ENCODE measurements at regions not wholly inside any gene's neighbourhood (a gene's known extent, or its start where the extent isn't known, plus 50 kb on each side); places are given as distances from the start of the nearest gene placed in this dataset.
"Not testable (repeated sequence)": the region's sequence is repeated elsewhere in the genome, so short reads cannot be mapped to it uniquely, and the experiment has no call there.

DNA sequence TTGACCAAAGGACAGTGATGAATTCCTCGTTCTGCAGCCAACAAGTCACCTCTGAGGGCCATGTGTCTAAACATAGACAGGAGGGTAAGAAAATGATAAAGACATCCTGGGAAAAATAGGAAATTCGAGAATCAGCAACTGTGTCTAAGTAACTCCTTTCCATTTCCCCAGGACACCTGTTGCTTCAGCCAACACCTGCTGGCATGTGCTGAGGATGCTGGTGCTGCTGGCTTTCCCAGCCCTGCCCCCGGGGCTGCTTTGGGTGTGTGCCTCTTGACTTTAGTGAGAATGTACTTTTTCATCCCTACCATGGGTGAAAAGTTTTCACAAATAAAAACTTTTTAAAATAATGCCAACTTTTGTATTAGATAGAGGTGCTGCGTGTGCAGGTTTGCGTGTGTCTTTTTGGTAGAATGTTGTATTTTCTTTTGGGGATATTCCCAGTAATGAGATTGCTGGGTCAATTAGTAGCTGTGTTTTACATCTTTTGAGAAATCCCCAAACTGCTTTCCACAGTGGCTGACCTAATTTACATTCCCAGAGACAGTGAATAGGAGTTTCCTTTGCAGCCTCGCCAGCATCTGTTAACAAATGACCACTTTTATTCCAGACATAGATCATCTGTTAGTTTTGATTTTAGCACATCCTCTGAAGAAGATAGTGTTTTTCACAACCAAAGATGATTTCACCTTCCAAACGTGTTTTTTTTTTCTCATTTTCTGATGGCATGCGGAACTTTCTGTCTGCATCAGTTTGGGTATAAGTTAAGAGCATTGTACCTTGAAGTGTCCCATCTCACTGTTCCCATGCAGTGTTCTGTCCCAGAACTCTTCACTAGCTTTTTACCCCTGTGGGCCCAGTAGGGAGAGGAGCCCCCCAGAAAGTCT lies 104.2 kb upstream of the ACBD5 start:
- DNase-seq, result no peak

DNA sequence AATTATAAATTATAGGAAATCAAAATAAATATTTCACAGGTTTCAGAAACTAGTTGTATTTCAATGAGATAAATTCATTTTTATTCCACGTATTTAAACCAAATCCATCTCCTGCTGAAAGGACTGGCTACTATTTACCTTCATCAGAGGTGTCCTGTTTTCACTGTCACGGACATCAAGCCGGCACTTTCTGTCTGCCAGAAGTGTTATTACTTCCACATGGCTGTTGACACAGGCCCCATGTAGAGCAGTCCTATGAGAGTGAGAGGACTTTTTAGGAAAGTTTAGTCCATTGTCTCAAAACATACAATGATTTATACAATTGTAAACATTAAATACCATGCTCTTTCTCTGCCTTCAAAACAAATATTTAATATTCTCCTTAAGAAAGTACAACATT lies 100.4 kb upstream of the ACBD5 start:
- DNase-seq, result no peak

DNA sequence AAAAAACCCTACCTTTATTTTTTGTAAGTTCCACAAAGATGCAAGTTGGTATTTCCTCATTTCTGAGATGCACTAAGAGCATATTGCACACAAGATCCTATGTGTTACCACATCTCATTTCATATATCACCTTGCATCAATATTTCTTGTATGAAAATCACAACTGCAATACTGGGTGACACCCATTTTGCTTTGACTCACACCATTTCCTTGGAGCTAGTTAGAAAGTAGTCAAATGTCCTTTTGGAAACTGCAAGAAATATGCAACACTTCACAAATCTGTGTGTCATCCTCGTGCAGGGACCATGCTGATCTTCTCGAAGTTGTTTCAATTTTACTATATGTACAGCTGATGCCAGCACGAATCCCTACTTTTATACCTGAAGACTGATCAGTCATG lies 94.6 kb upstream of the ACBD5 start:
- not testable (repeated sequence) for DNase-seq

DNA sequence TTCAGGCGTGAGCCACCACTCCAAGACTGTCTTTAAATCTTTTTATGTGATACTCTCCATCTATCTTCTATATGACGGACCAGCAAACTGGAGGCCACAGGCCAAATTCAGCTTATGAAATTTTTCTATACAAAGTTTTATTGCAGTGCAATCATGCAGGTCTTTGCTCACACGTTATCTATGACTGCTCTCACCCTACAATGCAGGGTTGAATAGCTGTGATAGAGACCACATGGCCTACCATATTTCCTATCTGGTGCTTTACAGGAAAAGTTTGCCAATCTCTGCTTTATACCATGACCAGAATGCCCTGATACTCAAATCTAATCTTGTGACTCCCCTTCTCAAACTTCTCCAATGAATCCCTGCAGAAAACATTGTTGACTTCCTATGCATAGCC lies 89.5 kb upstream of the ACBD5 start:
- DNase-seq, result no peak

DNA sequence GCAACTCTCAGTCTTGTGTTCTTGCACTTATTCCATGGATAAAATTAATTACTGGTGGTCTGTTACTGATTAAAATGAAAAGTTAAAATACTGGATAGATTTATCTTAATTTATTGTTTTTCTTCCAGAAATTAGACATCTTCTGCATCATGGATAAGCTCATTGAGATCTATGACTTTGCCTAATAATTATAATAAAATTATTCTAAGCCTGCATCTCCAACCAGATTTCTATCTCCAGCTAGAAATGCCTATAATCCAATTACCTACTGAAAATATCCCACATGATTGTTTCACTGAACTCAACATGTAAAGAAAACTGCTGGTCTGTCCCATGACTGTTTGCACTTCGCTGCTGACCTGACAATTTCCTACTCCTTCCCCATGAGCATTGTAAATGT lies 88.3 kb upstream of the ACBD5 start:
- DNase-seq, result no peak

DNA sequence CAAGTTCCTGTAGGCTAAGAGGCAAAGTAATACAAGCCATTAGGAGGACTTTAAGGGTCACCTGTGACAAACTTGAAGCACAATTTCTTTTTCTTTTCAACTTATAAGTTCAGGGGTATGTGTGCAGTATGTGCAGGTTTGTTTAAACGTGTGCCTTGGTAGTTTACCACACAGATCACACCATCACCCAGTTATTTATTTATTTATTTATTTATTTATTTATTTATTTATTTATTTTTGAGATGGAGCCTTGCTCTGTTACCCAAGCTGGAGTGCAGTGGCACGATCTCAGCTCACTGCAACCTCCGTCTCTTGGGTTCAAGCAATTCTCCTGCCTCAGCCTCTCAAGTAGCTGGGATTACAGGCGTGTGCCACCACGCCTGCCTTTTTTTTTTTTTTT lies 86.2 kb upstream of the ACBD5 start:
- not testable (repeated sequence) for DNase-seq

DNA sequence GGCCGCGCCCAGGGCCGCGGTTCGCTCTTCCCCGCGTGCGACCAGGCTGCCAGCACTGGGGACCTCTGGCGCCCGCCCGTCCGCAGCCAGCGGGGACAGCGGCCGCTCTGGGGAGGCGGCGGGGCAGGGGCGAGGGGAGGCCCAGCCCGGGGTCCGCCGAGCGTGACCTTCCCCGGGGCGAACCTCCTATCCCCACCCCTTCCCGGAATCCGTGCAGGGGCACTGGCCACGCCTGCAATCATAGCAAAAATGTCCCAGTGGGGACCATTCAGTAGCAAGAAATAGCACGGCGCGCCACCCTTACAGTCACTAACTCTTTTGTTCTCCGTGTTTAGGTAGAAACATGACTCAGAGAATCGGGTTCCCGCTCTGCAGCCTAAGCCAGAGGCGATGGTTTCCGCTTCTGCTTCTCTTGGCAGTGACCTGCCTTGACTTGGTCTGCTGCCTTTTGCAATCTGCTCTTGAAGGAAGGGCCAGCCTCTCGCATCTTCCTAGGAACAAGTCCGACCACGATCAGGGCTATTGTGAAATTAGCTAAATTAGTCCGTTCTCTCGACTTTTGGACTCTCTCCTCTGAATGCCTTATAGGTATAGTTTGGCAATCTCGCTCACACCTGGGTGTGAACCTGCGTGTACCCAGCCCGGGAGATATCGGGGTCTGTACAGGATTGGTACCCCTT lies 79.3 kb upstream of the ACBD5 start:
- DNase-seq, result no peak

DNA sequence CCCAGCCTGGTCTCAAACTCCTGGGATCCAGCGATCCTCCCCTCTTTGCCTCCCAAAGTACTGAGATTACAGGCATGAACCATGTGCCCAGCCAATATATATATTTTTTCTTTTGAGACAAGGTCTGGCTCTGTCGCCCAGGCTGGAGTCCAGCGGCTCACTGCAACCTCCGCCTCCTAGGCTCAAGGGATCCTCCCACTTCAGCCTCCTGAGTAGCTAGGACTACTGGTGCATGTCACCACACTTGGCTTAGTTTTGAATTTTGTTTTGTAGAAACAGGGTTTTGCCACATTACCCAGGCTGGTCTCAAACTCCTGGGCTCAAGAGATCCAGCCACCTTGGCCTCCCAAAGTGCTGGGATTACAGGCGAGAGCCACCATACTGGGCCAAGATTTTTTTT lies 78.5 kb upstream of the ACBD5 start:
- not testable (repeated sequence) for DNase-seq

DNA sequence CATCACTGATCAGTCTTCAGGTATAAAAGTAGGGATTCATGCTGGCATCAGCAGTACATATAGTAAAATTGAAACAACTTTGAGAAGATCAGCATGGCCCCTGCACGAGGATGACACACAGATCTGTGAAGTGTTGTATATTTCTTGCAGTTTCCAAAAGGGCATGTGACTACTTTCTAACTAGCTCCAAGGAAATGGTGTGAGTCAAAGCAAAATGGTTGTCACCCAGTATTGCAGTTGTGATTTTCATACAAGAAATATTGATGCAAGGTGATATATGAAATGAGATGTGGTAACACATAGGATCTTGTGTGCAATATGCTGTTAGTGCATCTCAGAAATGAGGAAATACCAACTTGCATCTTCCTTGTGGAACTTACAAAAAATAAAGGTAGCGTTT lies 74.5 kb upstream of the ACBD5 start:
- not testable (repeated sequence) for DNase-seq

DNA sequence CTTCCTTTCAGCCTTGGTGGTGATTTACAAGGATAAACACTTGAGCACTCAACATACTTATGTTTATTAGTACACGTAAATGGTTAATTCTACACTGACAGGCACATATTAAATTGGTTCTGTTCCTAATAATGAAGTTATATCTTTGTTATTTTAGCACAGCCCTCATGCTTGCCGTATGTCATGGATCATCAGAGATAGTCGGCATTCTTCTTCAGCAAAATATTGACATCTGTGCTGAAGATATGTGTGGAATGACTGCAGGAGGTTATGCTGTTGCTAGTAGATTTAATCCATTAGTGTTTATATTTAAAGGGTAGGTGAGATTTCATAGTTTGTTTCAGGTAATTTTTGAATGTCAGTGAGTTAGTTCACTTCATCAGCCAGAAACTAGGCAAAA lies 73.0 kb upstream of the ACBD5 start:
- DNase-seq, result not testable (repeated sequence)

DNA sequence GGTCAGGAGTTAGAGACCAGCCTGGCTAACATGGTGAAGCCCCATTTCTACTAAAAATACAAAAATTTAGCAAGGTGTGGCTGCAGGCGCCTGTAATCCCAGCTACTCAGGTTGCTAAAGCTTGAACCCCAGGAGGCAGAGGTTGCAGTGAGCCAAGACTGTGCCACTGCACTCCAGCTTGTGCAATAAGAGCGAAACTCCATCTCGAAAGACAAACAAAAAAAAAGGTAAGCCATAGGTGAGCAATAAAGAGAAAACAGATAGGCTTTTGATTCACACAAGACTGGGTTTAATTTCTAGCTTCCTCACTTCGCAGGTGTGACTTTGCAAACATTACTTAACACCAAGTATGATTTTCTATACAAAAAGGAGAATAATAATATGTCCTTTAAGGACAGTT lies 72.3 kb upstream of the ACBD5 start:
- no peak for DNase-seq

DNA sequence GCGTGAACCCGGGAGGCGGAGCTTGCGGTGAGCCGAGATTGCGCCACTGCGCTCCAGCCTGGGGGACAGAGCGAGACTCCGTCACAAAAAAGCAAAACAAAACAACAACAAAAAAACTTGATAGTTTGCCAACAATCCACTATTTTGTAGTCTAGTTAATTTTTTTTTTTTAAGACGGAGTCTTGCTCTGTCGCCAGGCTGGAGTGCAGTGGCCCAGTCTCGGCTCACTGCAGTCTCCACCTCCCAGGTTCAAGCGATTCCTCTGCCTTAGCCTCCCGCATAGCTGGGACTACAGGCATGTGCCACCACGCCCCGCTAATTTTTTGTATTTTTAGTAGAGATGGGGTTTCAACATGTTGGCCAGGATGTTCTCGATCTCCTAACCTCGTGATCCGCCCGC lies 71.2 kb upstream of the ACBD5 start:
- not testable (repeated sequence) for DNase-seq

DNA sequence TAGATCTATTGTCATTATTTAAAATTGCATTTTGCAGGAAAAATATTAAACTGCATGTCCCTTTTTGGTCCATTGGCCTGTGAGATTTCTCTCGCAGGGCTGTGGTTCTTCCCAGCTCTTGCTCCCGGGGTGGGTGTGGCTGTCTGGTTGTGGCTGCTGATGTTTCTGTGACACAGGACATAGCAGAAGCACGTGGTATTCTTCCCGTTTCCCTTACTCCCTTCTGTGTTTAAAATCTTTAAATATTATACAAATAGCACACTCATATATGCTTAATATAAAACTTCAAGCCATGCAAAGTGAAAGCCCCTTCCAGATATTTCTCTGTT lies 57.9 kb upstream of the ACBD5 start:
- DNase-seq, result not testable (repeated sequence)

DNA sequence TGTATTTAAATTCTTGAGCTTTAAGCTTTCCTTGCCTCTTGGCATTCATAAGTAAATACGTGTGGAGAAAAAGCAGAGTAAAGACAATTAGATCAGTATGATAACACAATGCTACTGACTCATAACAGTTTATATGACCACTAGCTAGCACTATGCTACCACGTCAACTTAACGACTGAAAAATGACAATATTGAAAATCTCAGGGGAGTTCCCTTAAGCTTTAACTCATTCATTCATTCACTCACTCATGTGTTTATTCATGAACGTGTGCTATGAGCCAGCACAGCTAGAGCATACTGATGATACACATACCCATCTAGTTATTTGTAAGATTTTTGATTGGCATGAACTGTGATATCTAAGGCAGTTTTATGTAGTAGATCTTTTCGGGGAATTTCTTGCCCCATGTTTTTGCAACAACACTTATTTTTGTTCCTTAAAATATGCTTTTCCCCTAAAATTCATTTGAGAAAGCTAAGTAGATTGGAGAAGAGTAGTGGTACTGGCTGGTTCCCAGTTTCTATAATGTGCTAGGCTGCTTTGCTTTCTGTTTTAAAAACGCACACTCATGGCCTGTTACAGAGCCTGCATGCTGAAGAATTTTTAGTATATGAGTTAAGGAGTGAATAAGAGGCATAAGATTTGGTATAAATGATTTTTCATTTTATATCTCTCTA lies 57.4 kb upstream of the ACBD5 start:
- DNase-seq, result no peak

DNA sequence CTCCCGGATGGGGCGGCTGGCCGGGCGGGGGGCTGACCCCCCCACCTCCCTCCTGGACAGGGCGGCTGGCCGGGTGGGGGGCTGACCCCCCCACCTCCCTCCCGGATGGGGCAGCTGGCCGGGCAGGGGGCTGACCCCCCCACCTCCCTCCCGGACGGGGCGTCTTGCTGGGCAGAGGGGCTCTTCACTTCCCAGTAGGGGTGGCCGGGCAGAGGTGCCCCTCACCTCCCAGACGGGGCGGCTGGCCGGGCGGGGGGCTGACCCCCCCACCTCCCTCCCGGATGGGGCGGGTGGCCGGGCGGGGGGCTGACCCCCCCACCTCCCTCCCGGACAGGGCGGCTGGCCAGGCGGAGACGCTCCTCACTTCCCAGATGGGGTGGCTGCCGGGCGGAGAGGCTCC lies 55.7 kb upstream of the ACBD5 start:
- DNase-seq, result not testable (repeated sequence)

DNA sequence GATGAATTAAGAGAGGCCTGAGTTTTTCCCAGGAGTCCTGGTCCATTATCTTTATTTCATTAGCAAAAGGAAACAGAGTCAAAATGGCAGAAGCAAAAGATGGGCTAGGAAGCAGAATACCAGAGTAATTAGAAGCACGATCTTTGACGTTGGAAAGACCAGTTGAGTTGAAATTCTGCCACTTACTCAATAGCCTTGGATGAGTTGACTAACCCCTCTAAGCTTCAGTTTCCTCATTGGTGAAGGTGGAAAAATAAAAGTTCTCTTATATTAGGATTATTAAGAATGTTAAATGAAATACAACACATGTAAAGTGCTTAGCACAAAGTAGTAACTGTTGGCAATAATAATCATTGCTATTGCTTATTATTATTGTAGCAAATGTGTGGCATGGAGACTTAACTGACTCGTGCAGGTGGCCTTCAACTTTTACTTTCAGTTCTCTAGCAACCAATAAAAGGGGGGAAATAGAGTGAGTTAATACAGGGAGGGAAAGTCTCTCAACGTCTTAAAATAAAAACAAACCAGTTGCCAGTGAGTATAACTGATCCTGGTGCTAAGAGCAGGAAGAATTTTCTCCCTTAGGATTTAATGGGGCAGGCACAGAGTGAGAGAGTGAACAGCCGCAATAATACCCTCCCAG lies 50.8 kb upstream of the ACBD5 start:
- DNase-seq, result not testable (repeated sequence)
